NCI-H748 (cell line): ENCODE measurements at regions not wholly inside any gene's neighbourhood (a gene's known extent, or its start where the extent isn't known, plus 50 kb on each side); places are given as distances from the start of the nearest gene placed in this dataset.
A peak's percentile ranks its signal among the peaks of the same experiment; 100 is the strongest.

Experiments
- DNase-seq: peaks from one replicate; lab custom pipeline; 2025; ENCODE audit not compliant: unreplicated experiment; lab: John Stamatoyannopoulos, UW

- DNase-seq: peak; percentile 28
Observed at GRCh38 chr1:55700359-55701130, 485.4 kb upstream of the USP24 start.

DNA sequence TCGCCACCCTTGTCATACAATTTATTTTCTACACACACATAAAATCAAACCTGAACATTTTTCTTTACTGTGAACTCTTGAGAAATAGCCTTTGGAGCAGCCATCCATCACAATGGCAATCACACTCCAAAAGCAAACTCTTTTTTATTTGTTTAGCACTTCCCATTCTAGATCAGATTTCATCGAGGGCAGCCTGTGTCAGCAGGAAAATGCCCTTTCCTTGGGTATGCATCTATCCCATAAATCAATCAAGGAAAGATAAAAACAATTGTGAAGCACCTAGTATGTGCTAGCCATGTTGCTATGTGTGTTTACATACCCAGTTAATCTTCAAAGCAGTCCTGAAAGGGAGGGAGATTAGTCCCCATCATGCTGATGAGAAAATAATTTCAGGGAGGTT lies 484.1 kb upstream of the USP24 start:
- peak; percentile 88 for DNase-seq

GRCh38 chr1:55697997-55698535 lies 482.9 kb upstream of the USP24 start:
- DNase-seq: no peak

DNA sequence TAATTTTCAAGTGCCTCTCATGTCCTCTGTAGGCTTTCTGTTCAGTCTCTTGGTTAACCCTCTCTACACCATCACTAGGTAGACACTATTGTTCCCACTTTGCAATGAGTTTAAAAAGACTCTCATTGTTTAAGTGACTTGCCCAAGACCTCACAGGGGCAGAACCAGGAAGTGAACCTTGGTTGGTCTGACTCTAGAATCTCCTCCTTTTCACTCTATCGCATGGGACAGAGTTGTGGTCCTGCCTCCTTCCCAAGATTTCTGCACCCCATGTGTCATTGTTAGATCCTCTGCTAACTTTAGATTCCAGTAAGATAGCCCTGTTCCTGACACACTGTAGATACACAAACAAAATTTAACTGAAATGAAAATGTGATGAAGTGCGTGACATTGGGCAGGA lies 481.7 kb upstream of the USP24 start:
- no peak for DNase-seq

DNA sequence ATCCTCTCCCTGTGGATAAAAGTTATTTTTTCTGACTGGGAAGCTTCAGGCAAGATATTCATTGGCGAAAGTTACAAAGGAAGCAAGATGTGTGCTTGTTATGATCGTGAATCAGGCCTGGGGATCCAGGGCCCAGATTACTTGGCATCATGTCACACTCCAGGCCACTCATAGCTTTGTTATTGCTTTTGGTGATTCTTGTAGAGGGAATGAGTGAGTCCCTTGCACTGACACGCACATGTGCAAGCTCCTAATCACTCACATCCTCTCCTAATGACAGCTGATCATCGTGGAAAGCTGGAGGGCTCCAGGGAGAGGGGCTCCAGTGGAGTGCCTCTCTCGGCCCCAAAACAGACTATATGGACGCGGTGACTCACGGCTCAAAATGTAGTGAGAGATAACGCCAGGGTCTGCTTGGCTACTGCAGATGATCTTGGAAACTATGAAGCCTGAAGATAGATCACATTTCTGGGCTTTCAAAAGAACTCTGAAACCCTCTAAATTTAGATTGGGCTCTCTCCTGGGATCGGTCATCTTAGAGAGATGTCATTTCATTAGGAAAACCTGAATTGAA lies 481.1 kb upstream of the USP24 start:
- no peak for DNase-seq

DNA sequence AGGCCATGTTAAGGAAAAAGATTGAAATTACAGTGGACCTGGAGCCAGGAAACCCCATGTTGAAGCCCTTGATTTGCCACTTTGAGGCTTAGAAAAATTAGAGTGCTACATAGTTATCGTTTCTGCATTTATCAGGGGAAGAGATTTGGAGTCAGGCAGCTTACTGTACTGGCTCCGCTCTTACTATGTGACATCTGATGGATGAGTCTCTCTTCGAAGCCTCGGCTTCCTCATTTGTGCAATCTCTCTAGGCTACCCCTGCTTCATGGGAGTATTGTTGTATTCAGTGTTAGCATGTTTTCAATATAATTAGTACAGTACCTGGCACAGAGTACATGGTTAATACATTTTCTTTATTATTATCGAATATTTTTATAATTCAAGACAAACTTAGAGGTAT lies 480.4 kb upstream of the USP24 start:
- DNase-seq: no peak

DNA sequence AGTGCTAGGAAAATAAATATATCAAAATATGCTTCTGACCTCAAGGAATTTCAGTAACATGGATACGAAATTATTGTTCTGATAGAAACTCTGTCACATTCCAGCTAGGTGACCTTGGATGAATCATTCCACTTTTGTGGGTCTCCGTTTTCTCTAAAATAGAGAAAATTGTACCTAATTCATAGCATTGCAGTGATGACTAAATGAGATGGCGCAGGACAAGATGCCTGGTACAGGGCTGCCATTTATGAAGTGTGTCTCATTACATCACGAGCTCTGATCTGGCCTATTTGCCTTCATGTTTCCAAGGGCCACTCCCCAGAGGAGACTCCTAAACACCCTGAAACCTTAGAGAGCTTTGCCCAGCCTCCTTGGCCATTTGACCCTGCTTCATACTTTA lies 480.0 kb upstream of the USP24 start:
- DNase-seq: no peak

- no peak for DNase-seq
Observed at GRCh38 chr1:55694310-55694801, 479.2 kb upstream of the USP24 start.

GRCh38 chr1:55692726-55693125 lies 477.6 kb upstream of the USP24 start:
- no peak for DNase-seq

DNA sequence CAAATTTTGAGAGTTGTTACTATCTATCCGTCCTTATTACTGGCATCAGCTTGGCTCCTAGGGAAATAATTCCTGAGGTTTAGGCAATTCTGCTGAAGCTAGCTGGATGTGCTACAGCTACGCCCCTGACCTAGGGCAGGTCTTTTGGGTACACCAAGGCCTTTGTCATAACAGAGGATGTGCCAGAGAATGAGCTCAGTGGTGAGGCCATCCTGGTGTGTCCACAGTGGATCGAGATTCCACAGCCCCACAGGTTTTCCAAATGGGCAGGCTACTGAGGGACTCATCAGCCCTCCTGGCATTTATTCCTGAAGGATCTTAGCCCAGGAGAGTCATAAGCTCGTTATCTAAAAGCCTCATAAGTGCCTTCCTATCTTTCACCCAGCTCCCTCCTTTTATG lies 475.2 kb upstream of the USP24 start:
- DNase-seq: no peak

DNA sequence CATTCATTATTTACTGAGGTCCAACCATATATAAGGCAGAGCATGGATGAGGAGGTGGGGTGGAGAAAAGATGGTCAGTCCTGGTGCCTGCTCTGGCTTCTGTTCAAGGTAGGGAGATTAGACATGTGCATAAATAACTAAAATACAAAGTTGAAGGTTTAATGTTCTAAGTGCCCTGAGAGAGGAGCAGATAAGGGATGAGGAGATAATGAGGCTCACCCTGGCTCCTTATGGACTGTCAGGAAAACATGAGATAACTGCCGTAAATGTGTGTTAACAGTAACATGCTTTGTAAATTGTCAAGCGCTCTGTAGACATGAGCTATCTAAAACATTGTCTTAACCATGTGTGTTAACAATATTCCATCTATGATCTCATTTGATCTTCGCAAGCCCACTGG lies 474.6 kb upstream of the USP24 start:
- no peak for DNase-seq

DNA sequence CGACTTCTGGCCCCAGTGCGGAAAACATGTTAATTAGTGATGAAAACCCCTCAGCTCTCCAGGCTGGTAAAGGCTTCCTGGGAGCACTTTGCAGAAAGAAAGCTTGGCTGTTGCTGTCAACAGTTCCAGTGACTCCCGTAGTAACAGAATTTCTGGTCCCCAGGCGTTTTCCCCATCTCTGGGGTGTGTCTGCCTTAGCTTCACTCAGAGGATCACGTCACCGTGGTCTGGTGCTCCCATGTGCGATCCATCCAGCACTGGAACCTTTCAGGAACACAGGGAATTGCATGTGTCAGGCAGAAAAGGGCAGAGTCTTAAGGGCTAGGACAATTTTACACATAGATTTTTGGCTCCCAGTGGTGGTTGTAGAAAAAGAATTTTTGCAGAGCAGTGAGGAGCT lies 470.4 kb upstream of the USP24 start:
- DNase-seq: no peak

GRCh38 chr1:55684131-55684650 lies 469.0 kb upstream of the USP24 start:
- DNase-seq: peak; percentile 11

- DNase-seq: no peak
Observed at GRCh38 chr1:55682198-55682597, 467.0 kb upstream of the USP24 start.

GRCh38 chr1:55679971-55680370 lies 464.8 kb upstream of the USP24 start:
- DNase-seq: no peak

- peak; percentile 17 for DNase-seq
Observed at GRCh38 chr1:55673416-55673815, 458.3 kb upstream of the USP24 start.

DNA sequence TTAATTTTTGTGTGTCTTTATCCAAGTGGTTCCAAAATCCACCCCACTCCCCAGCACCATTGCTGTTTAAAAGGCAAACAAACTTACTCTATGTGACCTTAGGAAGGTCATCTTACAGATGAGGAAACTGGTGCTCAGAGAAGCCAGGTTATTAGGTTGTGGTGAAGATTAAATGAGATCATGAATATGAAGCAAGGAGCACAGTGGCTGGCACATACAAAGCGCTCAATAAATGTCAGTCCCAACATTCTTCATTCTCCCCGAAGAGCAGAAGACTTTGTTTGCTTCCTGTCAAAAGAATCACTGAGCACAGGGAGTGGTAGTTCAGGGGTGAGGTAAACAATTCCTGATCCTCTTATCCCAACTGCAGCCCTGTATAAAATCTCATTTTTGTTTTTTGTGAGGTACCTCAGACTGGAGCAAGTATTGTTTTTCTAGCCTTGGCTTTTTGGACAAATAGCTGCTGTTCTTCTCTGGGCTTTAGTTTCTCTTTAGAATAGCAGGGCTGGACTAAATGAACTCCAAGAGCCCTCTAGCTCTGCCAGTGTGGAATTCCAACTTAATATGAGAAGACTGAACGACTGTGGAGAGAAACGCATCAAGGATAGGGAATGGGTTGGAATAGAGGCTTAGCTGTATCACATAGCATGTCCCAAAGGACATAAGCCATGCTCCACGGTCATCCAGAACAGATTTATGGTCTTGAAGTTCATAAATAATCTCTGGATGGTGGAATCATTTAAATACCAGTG lies 455.3 kb upstream of the USP24 start:
- DNase-seq: no peak

GRCh38 chr1:55669293-55669692 lies 454.1 kb upstream of the USP24 start:
- DNase-seq: no peak

- DNase-seq: no peak
Observed at GRCh38 chr1:55662875-55663274, 447.7 kb upstream of the USP24 start.

GRCh38 chr1:55658917-55659316 lies 443.8 kb upstream of the USP24 start:
- peak; percentile 47 for DNase-seq

DNA sequence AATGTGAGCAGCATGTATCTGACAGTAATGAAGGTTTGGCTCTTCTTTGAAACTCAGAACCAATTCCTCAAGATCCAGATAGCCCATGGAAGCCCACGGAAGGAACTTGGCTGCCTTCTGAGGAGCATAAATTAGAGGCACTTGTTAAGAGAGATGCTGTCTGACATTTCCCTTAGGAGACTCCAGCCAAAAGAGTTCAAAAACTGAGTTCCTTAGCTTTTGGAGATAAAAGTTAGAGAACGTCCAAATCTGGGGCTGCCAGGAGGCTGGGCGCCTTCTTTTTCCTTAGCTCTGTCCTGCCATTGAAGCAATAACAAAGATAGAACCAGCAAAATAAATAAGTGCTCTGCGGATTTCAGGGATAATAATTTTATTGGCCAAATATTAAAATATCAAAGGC lies 439.6 kb upstream of the USP24 start:
- DNase-seq: no peak

DNA sequence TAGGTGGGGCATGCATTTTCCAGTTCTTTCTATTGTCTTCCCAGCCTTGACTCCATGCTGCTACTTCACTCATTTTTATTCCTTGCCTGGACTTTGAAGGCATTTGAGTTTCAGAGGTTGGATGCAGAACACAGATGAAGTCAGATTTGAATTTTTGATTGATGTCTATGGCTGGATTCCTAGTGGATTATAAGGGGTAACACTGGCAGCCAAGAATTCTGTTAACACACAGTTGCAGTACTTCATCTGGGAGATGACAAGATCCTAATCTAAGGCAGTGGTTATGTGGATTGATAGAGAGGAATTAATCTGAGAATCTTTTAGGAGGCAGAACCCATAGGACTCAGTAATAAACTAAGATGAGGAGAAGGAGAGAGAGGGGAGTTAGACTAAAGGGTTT lies 439.0 kb upstream of the USP24 start:
- DNase-seq: no peak
